Naive B cell (primary cell): ENCODE measurements at regions not wholly inside any gene's neighbourhood (a gene's known extent, or its start where the extent isn't known, plus 50 kb on each side); places are given as distances from the start of the nearest gene placed in this dataset.
"Not testable (repeated sequence)": the region's sequence is repeated elsewhere in the genome, so short reads cannot be mapped to it uniquely, and the experiment has no call there.

Experiments used
- ATAC-seq, 2 donors: fragments of 150-1000 bp; cut with Tn5 transposase; 2 replicates each; pipeline ENCODE4 v1.10.0; 2021; ENCODE audit warnings: low read depth in 2 of 2, mild to moderate bottlenecking in 2 of 2, moderate library complexity in 2 of 2
- DNase-seq: peaks from one replicate; pipeline ENCODE4 v3.0.0; 2022
- H3K27ac Mint-ChIP-seq, 6 donors: one replicate each; pipeline ENCODE4 v1.8.0; 2020 to 2022; ENCODE audit warnings: mild to moderate bottlenecking in 6 of 6, mixed read lengths in 6 of 6, moderate library complexity in 5 of 6, inconsistent platforms in 2 of 6
- H3K27me3 Mint-ChIP-seq, 3 donors: one replicate each; pipeline ENCODE4 v1.8.0; 2021 to 2022; ENCODE audit warnings: mixed read lengths in 3 of 3, mild to moderate bottlenecking in 1 of 3
- H3K36me3 Mint-ChIP-seq, 2 donors: one replicate each; pipeline ENCODE4 v1.8.0; 2020 to 2022; ENCODE audit warnings: mixed read lengths in 2 of 2, inconsistent platforms in 1 of 2, mild to moderate bottlenecking in 1 of 2
- H3K4me1 Mint-ChIP-seq, 3 donors: one replicate each; pipeline ENCODE4 v1.8.0; 2020 to 2022; ENCODE audit warnings: mixed read lengths in 3 of 3, inconsistent platforms in 1 of 3, mild to moderate bottlenecking in 1 of 3, moderate library complexity in 1 of 3
- H3K4me3 Mint-ChIP-seq, 8 donors: one replicate each; pipeline ENCODE4 v1.8.0; 2020 to 2022; ENCODE audit warnings: mild to moderate bottlenecking in 8 of 8, mixed read lengths in 8 of 8, moderate library complexity in 8 of 8, inconsistent platforms in 2 of 8
- H3K9me3 Mint-ChIP-seq, 7 donors: one replicate each; pipeline ENCODE4 v1.8.0; 2020 to 2022; ENCODE audit warnings: mixed read lengths in 7 of 7, mild to moderate bottlenecking in 5 of 7, inconsistent platforms in 2 of 7, moderate library complexity in 1 of 7

DNA sequence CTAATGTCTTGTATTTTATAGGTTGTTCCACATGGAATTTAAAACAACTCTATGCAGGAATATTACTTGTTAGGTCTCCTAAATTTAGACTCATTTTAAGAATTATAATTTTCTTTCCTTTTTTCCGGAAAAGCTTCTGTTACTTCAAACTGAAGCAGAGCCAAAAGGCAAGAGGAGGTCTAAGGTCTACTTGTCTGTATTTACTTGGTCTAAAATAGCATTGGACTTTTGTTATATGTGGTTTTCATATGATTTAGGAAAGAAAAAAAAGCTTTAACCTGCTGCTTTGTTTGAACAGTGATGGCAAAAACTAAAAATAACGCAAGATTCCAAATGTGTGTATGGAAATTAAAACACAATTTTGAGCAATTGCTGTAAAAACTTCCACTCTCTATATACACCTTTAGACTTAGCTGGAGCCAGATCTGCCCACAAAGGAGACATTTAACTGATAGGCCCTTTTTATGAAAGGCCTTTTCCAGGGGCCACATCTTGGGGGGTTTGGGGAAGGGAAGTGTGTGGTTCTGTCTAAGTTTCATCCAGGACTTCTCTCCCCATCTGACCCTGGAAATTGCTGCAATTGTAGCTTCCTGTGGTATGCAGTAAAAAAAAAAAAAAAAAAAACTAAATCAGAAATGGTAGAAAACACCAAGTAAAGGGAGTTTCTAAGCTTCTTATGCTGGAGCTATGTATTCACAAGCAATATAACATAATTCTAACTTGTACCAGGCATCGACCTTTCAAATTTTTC, 307.7 kb upstream of the MEF2C start:
- peak overlapping the region in 1 of 6 donors; percentile 20 for H3K27ac Mint-ChIP-seq
- peaks cover 0 to 14% of the 10 kb centered on the region in 2 donors for H3K36me3 Mint-ChIP-seq
- DNase-seq = no peak
- H3K4me1 Mint-ChIP-seq = peaks cover 4 to 11% (median 8%) of the 10 kb centered on the region in 3 donors
- no peak for ATAC-seq
- H3K4me3 Mint-ChIP-seq = no peak overlapping the region
- no peaks in the 10 kb centered on the region for H3K27me3 Mint-ChIP-seq
- H3K9me3 Mint-ChIP-seq = peaks cover 0 to 24% (median 19%) of the 10 kb centered on the region in 7 donors

- DNase-seq = no peak
- Mint-ChIP-seq H3K4me3 (no peak overlapping the region), H3K4me1 (peaks cover 8 to 13% (median 8%) of the 10 kb centered on the region in 3 donors), H3K27me3 (no peaks in the 10 kb centered on the region), H3K27ac (peak overlapping the region in 1 of 6 donors; percentile 36), H3K36me3 (peaks cover 0 to 9% of the 10 kb centered on the region in 2 donors), H3K9me3 (peaks cover 0 to 5% (median 0%) of the 10 kb centered on the region in 7 donors)
- ATAC-seq = no peak
Observed at GRCh38 chr5:89187883-89188465, 305.0 kb upstream of the MEF2C start.

- DNase-seq = no peak
Observed at GRCh38 chr5:89187268-89187667, 304.3 kb upstream of the MEF2C start.

GRCh38 chr5:89181546-89181945, 298.6 kb upstream of the MEF2C start:
- Mint-ChIP-seq H3K27ac (peak overlapping the region in 1 of 6 donors; percentile 58), H3K9me3 (peaks cover 0 to 6% (median 0%) of the 10 kb centered on the region in 7 donors), H3K36me3 (no peaks in the 10 kb centered on the region), H3K27me3 (no peaks in the 10 kb centered on the region), H3K4me3 (no peak overlapping the region), H3K4me1 (peaks cover 0 to 14% (median 5%) of the 10 kb centered on the region in 3 donors)
- no peak for ATAC-seq
- DNase-seq = no peak

More at GRCh38 chr5:89187268-89187667, 304.3 kb upstream of the MEF2C start:
- peaks cover 8 to 13% (median 12%) of the 10 kb centered on the region in 3 donors for H3K4me1 Mint-ChIP-seq
- H3K36me3 Mint-ChIP-seq = peaks cover 0 to 9% of the 10 kb centered on the region in 2 donors
- H3K27me3 Mint-ChIP-seq = no peaks in the 10 kb centered on the region
- no peak overlapping the region for H3K4me3 Mint-ChIP-seq
- H3K27ac Mint-ChIP-seq = no peak overlapping the region
- no peak for ATAC-seq
- peaks cover 0 to 5% (median 0%) of the 10 kb centered on the region in 7 donors for H3K9me3 Mint-ChIP-seq

DNA sequence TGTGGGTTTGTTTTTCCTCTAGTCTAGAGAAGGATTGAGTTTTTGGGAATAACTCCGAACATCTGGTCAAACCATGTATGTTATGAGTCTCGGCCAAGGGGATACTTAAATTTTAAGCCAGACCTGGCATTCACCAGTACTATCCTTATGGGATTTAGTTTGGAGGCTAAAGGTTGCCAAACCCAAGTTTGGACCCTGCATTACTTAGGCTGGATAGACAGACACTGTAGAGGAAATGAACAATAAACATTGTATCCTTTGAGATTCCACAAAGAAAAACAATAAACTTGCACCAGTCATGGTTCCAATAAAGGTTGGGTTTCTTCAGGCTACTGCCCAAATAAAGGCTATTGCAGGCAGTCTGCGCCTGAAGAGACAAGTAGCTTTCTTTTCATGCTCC, 296.7 kb upstream of the MEF2C start:
- H3K36me3 Mint-ChIP-seq = no peaks in the 10 kb centered on the region
- H3K9me3 Mint-ChIP-seq = peaks cover 0 to 2% (median 0%) of the 10 kb centered on the region in 7 donors
- no peak overlapping the region for H3K4me3 Mint-ChIP-seq
- no peak overlapping the region for H3K27ac Mint-ChIP-seq
- H3K4me1 Mint-ChIP-seq = peaks cover 0 to 14% (median 5%) of the 10 kb centered on the region in 3 donors
- no peak for DNase-seq
- ATAC-seq = no peak
- no peaks in the 10 kb centered on the region for H3K27me3 Mint-ChIP-seq

DNA sequence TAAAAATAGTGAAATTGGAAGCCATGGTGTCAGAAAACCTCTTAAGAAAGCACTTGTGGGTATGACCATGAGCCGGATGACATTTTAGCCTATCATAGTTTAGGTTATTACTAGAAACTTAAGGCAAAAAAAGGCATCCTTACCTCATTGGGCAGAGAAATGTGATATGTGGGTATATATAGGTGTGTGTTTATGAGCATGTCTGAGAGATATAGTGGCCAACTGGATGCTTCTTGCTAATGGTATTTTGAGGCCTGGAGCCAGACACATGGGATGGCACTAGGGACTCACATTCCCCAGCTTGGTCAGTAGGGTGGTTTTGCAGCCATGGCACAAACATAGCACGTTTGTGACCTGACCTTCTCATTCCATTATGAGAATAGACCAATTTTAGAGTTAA, 295.6 kb upstream of the MEF2C start:
- peak overlapping the region in 2 of 6 donors; percentile 26 to 45 for H3K27ac Mint-ChIP-seq
- no peak for ATAC-seq
- no peak overlapping the region for H3K4me3 Mint-ChIP-seq

GRCh38 chr5:89173528-89173927, 290.5 kb upstream of the MEF2C start:
- Mint-ChIP-seq H3K4me1 (peaks cover 8 to 10% (median 9%) of the 10 kb centered on the region in 3 donors), H3K27ac (peak overlapping the region in 1 of 6 donors; percentile 65), H3K36me3 (no peaks in the 10 kb centered on the region), H3K27me3 (no peaks in the 10 kb centered on the region), H3K9me3 (peaks cover 0 to 4% (median 0%) of the 10 kb centered on the region in 7 donors), H3K4me3 (no peak overlapping the region)
- ATAC-seq (no peak), DNase-seq (no peak)

More for the DNA sequence above, 295.6 kb upstream of the MEF2C start:
- H3K9me3 Mint-ChIP-seq = peaks cover 0 to 2% (median 0%) of the 10 kb centered on the region in 7 donors
- no peaks in the 10 kb centered on the region for H3K36me3 Mint-ChIP-seq
- H3K4me1 Mint-ChIP-seq = peaks cover 0 to 10% (median 0%) of the 10 kb centered on the region in 3 donors
- no peak for DNase-seq
- H3K27me3 Mint-ChIP-seq = no peaks in the 10 kb centered on the region

DNA sequence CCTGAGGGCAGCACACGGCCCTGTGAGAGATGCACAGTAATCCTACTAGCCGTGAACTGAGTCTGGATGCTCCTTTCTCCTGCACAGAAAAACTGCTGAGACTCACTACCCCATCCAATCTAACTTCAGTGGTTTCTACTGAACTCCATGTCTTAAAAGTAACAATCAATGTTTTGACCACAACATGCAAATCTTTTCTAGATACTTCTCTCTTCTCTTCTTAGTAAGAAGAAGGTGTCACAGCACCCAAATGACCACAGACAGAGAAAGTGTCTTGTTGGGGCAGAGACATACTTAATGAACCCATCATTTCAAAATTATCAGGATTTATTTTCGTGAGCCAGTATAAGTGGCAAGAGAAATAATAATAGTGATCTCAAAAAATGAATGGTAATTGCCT, 285.8 kb upstream of the MEF2C start:
- DNase-seq (peak; percentile 8), ATAC-seq (peak; percentile 60 to 64)
- Mint-ChIP-seq H3K4me3 (peak overlapping the region in 4 of 8 donors; percentile 2 to 65 (median 7)), H3K27ac (peak overlapping the region in 3 of 6 donors; percentile 14 to 94 (median 55)), H3K36me3 (no peaks in the 10 kb centered on the region), H3K4me1 (peaks cover 10 to 14% (median 13%) of the 10 kb centered on the region in 3 donors), H3K27me3 (no peaks in the 10 kb centered on the region), H3K9me3 (peaks cover 3 to 12% (median 8%) of the 10 kb centered on the region in 7 donors)

DNA sequence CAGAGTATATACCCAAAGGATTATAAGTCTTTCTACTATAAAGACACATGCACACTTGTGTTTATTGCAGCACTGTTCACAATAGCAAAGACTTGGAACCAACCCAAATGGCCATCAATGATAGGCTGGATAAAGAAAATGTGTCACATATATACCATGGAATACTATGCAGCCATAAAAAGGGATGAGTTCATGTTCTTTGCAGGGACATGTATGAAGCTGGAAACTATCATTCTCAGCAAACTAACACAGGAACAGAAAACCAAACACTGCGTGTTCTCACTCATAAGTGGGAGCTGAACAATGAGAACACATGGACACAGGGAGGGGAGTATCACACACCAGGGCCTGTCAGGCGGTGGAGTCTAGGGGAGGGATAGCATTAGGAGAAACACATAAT, 281.7 kb upstream of the MEF2C start:
- peaks cover 4 to 41% (median 17%) of the 10 kb centered on the region in 7 donors for H3K9me3 Mint-ChIP-seq
- H3K36me3 Mint-ChIP-seq = peaks cover 0 to 10% of the 10 kb centered on the region in 2 donors
- not testable (repeated sequence) for ATAC-seq, H3K4me3 Mint-ChIP-seq, H3K27me3 Mint-ChIP-seq, H3K27ac Mint-ChIP-seq, DNase-seq
- peaks cover 12 to 20% (median 13%) of the 10 kb centered on the region in 3 donors for H3K4me1 Mint-ChIP-seq

- peaks cover 0 to 7% (median 7%) of the 10 kb centered on the region in 3 donors for H3K4me1 Mint-ChIP-seq
- H3K4me3 Mint-ChIP-seq = no peak overlapping the region
- DNase-seq (no peak), ATAC-seq (no peak)
- peaks cover 7 to 45% of the 10 kb centered on the region in 2 donors for H3K36me3 Mint-ChIP-seq
- peak overlapping the region in 1 of 6 donors; percentile 57 for H3K27ac Mint-ChIP-seq
- H3K27me3 Mint-ChIP-seq = no peaks in the 10 kb centered on the region
- H3K9me3 Mint-ChIP-seq = peaks cover 0 to 16% (median 10%) of the 10 kb centered on the region in 7 donors
Observed at GRCh38 chr5:89156226-89156625, 273.2 kb upstream of the MEF2C start.

GRCh38 chr5:89147031-89147430, 264.0 kb upstream of the MEF2C start:
- peaks cover 1 to 7% (median 5%) of the 10 kb centered on the region in 7 donors for H3K9me3 Mint-ChIP-seq
- H3K4me1 Mint-ChIP-seq = peaks cover 0 to 2% (median 0%) of the 10 kb centered on the region in 3 donors
- ATAC-seq (no peak), DNase-seq (no peak)
- H3K27ac Mint-ChIP-seq = no peak overlapping the region
- peaks cover 13 to 25% of the 10 kb centered on the region in 2 donors for H3K36me3 Mint-ChIP-seq
- H3K27me3 Mint-ChIP-seq = no peaks in the 10 kb centered on the region
- no peak overlapping the region for H3K4me3 Mint-ChIP-seq

- DNase-seq (no peak), ATAC-seq (no peak)
- Mint-ChIP-seq H3K27me3 (no peaks in the 10 kb centered on the region), H3K4me1 (peaks cover 5 to 17% (median 6%) of the 10 kb centered on the region in 3 donors), H3K27ac (no peak overlapping the region), H3K4me3 (no peak overlapping the region), H3K36me3 (no peaks in the 10 kb centered on the region), H3K9me3 (peaks cover 0 to 10% (median 0%) of the 10 kb centered on the region in 7 donors)
Observed at GRCh38 chr5:89137148-89137547, 254.2 kb upstream of the MEF2C start.

GRCh38 chr5:89133975-89134374, 251.0 kb upstream of the MEF2C start:
- DNase-seq (no peak), ATAC-seq (no peak)
- H3K4me1 Mint-ChIP-seq = peaks cover 5 to 7% (median 6%) of the 10 kb centered on the region in 3 donors
- H3K4me3 Mint-ChIP-seq = no peak overlapping the region
- no peaks in the 10 kb centered on the region for H3K36me3 Mint-ChIP-seq
- no peak overlapping the region for H3K27ac Mint-ChIP-seq
- H3K9me3 Mint-ChIP-seq = peaks cover 0 to 7% (median 0%) of the 10 kb centered on the region in 7 donors
- no peaks in the 10 kb centered on the region for H3K27me3 Mint-ChIP-seq
